Epithelial cell of proximal tubule (primary cell): ENCODE measurements at regions not wholly inside any gene's neighbourhood (a gene's known extent, or its start where the extent isn't known, plus 50 kb on each side); places are given as distances from the start of the nearest gene placed in this dataset.
A peak's percentile ranks its signal among the peaks of the same experiment; 100 is the strongest.

Source experiments
- DNase-seq: peaks from one replicate; pipeline ENCODE4 v3.0.0-alpha.2; 2011; ENCODE audit warnings: low read depth
- H3K4me3 ChIP-seq: 2 replicates; pipeline ENCODE4 v1.5.1; 2011; ENCODE audit warnings: low read depth, mild to moderate bottlenecking, low read length
- CTCF ChIP-seq: conservative IDR thresholded peaks from 2 replicates; pipeline ENCODE4 v1.5.1; 2012; ENCODE audit warnings: low read depth, mild to moderate bottlenecking, low read length

DNA sequence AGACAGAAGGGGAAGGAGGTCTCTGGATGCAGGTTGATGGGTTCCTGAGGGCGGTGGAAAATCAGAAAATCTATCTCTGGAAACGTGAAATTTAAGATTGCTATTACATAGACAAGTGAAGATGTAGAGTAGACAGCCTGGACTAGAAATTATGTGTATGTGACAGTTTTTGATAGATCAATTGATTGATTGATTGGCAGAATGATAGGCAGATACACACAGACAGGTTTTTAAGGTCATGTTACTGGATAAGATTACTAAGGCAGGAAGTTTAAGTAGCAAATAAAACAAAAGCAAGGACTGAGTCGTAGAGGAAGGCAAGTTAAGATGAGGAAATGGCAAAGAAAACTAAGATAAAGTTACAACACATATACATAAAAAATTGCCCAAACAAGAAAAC, 124.7 kb downstream of the RGS21 start:
- no peak for TF ChIP-seq CTCF
- no peak for DNase-seq
- no peak overlapping the region for H3K4me3 ChIP-seq

DNA sequence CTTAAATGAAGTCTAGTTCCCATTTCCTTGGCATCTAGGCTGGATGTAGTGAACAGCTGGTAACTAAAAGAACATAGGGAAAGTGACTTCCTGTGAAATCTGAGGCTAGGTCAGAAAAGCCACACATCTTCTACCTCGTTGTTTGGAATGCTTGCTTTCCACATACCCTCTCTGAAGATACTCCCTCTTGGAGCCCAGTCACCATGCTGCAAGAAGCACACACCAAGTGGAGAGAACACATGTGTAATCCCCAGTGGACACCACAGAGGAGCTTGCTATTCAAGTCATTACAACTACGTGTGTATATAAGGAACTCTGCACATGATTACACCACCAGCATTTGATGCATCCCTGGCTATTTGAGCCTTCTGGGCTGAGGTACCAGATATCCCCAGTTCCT, 125.9 kb downstream of the RGS21 start:
- no peak for TF ChIP-seq CTCF
- no peak overlapping the region for H3K4me3 ChIP-seq
- no peak for DNase-seq

GRCh38 chr1:192443616-192444015, 126.8 kb downstream of the RGS21 start:
- no peak for TF ChIP-seq CTCF
- DNase-seq: no peak

DNA sequence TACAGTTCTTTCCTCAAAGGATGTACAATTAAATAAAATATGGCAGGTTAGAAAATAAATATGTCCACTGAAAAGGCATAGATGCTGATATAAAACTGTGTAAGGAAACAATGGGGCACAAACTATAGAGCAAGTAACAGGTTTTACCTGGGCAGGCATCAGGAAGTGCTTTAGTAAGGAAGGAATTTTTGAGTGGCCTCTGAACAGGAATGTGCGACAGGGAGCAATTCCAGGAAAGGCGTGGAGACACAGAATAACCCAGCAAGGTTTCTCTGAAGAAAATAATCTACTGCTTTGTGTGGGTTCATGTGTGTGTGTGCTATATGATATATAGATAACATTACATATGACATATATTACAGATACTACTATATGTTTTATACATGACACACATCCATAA, 128.4 kb downstream of the RGS21 start:
- no peak overlapping the region for H3K4me3 ChIP-seq
- DNase-seq: no peak
- no peak for TF ChIP-seq CTCF

More at GRCh38 chr1:192443616-192444015, 126.8 kb downstream of the RGS21 start:
- H3K4me3 ChIP-seq: no peak overlapping the region

DNA sequence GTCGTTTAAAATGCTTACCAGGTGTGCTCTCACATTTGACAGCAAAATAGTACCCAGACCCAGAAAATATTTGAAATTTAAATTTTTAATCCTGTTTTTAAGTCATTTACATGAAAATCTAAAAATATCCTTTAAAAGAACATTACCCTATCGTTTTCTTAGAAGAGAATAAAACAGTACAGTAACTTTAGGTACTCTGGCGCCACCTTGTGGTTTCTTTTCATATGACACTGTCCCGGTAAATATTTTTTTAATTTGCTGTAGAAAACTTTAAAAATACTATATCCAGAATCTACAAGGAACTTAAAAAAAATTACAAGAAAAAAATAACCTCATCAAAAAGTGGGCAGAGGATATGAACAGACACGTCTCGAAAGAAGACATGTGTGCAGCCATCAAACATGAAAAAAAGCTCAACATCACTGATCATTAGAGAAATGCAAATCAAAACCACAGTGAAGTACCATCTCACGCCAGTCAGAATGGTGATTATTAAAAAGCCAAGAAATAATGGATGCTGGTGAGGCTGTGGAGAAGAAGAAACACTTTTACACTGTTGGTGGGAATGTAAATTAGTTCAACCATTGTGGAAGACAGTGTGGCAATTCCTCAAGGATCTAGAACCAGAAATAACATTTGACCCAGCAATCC, 129.2 kb downstream of the RGS21 start:
- peak; percentile 71 for TF ChIP-seq CTCF

GRCh38 chr1:192448026-192448578, 127.5 kb upstream of the RGS1 start:
- TF ChIP-seq CTCF: no peak
- no peak for DNase-seq
- no peak overlapping the region for H3K4me3 ChIP-seq

More for the DNA sequence above, 129.2 kb downstream of the RGS21 start:
- no peak overlapping the region for H3K4me3 ChIP-seq
- no peak for DNase-seq
